Bronchial epithelial cell (primary cell): ENCODE measurements at regions not wholly inside any gene's neighbourhood (a gene's known extent, or its start where the extent isn't known, plus 50 kb on each side); places are given as distances from the start of the nearest gene placed in this dataset.

Source experiments
- DNase-seq: peaks from one replicate; pipeline ENCODE4 v3.0.0-alpha.2; 2010; ENCODE audit warnings: low read depth
- FAIRE-seq: peaks from 2 replicates; lab custom pipeline; 2011; peaks lifted over from hg19 to GRCh38; lab: Jason Lieb, UNC
- H3K27me3 ChIP-seq: 2 replicates; pipeline ENCODE4 v1.5.1; 2011; ENCODE audit warnings: low read length; ENCODE audit not compliant: control insufficient read depth, insufficient read depth
- H3K36me3 ChIP-seq: 2 replicates; pipeline ENCODE4 v1.5.1; 2011; ENCODE audit warnings: low read length; ENCODE audit not compliant: control insufficient read depth, insufficient read depth
- H3K4me3 ChIP-seq: 2 replicates; pipeline ENCODE4 v1.5.1; 2011; ENCODE audit warnings: mild to moderate bottlenecking, low read depth, low read length, control low read depth
- CTCF ChIP-seq: IDR thresholded peaks from 2 replicates; pipeline ENCODE4 v1.5.1; 2011; ENCODE audit warnings: mild to moderate bottlenecking, moderate library complexity, low read length, control low read depth, inconsistent platforms; ENCODE audit not compliant: insufficient read depth, severe bottlenecking

- DNase-seq (no peak), FAIRE-seq (no peak)
- TF ChIP-seq CTCF: no peak
Measured at GRCh38 chr14:34013721-34014060, 62.8 kb upstream of the EGLN3 start.

DNA sequence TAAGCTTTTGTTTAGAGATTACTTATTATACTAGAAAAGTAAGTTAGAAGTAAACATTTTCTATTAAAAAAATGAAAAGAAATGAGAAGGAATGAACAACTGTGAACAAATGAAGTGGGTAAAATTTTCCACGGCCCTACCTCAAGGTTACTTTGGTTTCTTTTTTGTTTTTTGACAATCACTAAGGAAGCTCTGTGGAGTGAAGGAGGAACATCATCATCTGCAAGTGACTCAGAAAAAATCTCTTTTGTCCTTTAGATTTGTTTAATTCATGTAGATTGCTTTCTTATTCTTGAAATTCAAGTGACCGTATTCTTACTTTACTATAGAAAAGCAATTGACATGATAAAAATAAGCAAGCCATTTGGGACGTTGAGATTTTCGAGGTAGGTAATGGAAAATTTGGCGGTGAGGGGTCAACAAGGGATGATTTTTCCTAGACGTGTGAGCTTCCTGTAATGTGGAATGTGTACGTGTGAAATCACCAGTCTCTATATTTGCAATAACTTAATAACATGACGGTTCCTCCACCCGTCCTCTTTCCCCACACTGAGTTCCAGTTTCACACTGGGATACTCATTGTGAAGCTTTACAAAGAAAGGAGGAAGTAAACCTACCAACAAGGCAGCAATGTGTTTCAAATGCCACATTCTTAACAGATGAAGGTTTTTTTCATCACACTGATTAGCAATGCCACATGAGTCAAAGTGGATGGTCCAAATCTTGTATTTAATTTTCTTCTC lies 62.3 kb upstream of the EGLN3 start:
- no peak for FAIRE-seq
- no peak for TF ChIP-seq CTCF
- Histone ChIP-seq H3K36me3 (no peaks in the 10 kb centered on the region), H3K4me3 (no peak overlapping the region), H3K27me3 (peaks cover 2% of the 10 kb centered on the region)
- DNase-seq: peak; percentile 17

More at GRCh38 chr14:34013721-34014060, 62.8 kb upstream of the EGLN3 start:
- Histone ChIP-seq H3K27me3 (peaks cover 5% of the 10 kb centered on the region), H3K4me3 (no peak overlapping the region), H3K36me3 (no peaks in the 10 kb centered on the region)

DNA sequence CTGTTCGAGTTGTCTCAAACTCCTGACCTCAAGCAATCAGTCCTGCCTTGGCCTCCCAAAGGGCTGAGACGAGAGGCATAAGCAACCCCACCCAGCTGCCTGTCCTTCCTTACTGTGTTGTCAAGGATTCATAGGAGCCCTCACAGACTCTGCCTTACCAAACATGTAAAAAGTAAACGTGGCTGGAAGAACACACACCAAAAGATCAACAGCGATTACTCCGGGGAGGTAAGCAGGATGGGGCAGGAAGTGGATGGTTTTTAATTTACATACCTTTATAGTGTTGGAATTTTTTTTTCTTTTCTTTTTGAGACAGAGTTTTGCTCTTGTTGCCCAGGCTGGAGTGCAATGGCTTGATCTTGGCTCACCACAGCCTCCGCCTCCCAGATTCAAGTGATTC lies 61.5 kb upstream of the EGLN3 start:
- DNase-seq (no peak), FAIRE-seq (no peak)
- Histone ChIP-seq H3K36me3 (no peaks in the 10 kb centered on the region), H3K4me3 (no peak overlapping the region), H3K27me3 (peaks cover 2% of the 10 kb centered on the region)
- no peak for TF ChIP-seq CTCF

- no peak for DNase-seq
- Histone ChIP-seq H3K27me3 (peaks cover 5% of the 10 kb centered on the region), H3K4me3 (no peak overlapping the region), H3K36me3 (no peaks in the 10 kb centered on the region)
- TF ChIP-seq CTCF: no peak
- FAIRE-seq: no peak
Measured at GRCh38 chr14:34009956-34010355, 59.1 kb upstream of the EGLN3 start.

- peaks cover 5% of the 10 kb centered on the region for H3K27me3 ChIP-seq
- no peaks in the 10 kb centered on the region for H3K36me3 ChIP-seq
- H3K4me3 ChIP-seq: no peak overlapping the region
- FAIRE-seq (no peak), DNase-seq (no peak)
- no peak for TF ChIP-seq CTCF
Measured at GRCh38 chr14:34007902-34008301, 57.0 kb upstream of the EGLN3 start.

DNA sequence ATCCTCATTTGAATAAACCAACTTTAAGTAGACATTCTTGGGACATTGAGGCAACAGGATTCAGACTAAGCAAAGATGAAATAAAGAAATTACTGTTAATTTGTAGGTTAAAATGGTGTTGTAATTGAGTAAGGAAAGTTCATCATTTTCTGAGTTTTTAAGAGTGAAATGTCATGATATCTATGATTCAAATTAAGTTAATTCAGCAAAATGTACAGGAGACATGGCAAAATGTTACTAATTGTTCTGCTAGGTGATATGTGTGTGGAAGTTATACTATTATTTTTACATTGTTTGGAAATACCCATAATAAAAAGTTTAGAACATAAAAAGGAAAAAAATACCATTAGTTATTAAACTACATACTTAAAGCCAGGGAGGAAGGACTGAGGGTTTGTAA lies 55.0 kb upstream of the EGLN3 start:
- no peaks in the 10 kb centered on the region for H3K36me3 ChIP-seq
- H3K27me3 ChIP-seq: peaks cover 3% of the 10 kb centered on the region
- H3K4me3 ChIP-seq: no peak overlapping the region
- TF ChIP-seq CTCF: no peak
- DNase-seq: no peak
- FAIRE-seq: no peak
